Stomach smooth muscle (tissue), 2 donors: ENCODE measurements at regions not wholly inside any gene's neighbourhood (a gene's known extent, or its start where the extent isn't known, plus 50 kb on each side); places are given as distances from the start of the nearest gene placed in this dataset.
"Not testable (repeated sequence)": the region's sequence is repeated elsewhere in the genome, so short reads cannot be mapped to it uniquely, and the experiment has no call there.

Experiments used
- H3K27ac ChIP-seq: one replicate; pipeline ENCODE4 v1.7.0; 2013; ENCODE audit warnings: mild to moderate bottlenecking, low read length, inconsistent platforms
- H3K27me3 ChIP-seq, 2 donors: one replicate each; pipeline ENCODE4 v1.7.0; 2013; ENCODE audit warnings: low read length in 2 of 2; ENCODE audit not compliant: insufficient read depth in 2 of 2, control insufficient read depth in 1 of 2
- H3K36me3 ChIP-seq, 2 donors: one replicate each; pipeline ENCODE4 v1.7.0; 2013; ENCODE audit warnings: low read length in 2 of 2; ENCODE audit not compliant: control insufficient read depth in 2 of 2, insufficient read depth in 2 of 2
- H3K4me1 ChIP-seq: one replicate; pipeline ENCODE4 v1.7.0; 2013; ENCODE audit warnings: low read length; ENCODE audit not compliant: control insufficient read depth, insufficient read depth
- H3K4me3 ChIP-seq, 2 donors: one replicate each; pipeline ENCODE4 v1.7.0; 2013; ENCODE audit warnings: low read length in 2 of 2
- H3K9ac ChIP-seq, 2 donors: one replicate each; pipeline ENCODE4 v1.7.0; 2013; ENCODE audit warnings: low read length in 2 of 2, mild to moderate bottlenecking in 1 of 2
- H3K9me3 ChIP-seq, 2 donors: one replicate each; pipeline ENCODE4 v1.7.0; 2013; ENCODE audit warnings: low read length in 2 of 2; ENCODE audit not compliant: control insufficient read depth in 2 of 2
- donor health status: healthy.
- donor health status: Pancreatic carcinoma.

GRCh38 chr2:16393500-16394071, 272.0 kb downstream of the CYRIA start:
- Histone ChIP-seq H3K9ac (no peak overlapping the region), H3K36me3 (no peaks in the 10 kb centered on the region), H3K4me1 (no peaks in the 10 kb centered on the region), H3K9me3 (no peaks in the 10 kb centered on the region), H3K27me3 (no peaks in the 10 kb centered on the region), H3K27ac (no peak overlapping the region), H3K4me3 (no peak overlapping the region)

DNA sequence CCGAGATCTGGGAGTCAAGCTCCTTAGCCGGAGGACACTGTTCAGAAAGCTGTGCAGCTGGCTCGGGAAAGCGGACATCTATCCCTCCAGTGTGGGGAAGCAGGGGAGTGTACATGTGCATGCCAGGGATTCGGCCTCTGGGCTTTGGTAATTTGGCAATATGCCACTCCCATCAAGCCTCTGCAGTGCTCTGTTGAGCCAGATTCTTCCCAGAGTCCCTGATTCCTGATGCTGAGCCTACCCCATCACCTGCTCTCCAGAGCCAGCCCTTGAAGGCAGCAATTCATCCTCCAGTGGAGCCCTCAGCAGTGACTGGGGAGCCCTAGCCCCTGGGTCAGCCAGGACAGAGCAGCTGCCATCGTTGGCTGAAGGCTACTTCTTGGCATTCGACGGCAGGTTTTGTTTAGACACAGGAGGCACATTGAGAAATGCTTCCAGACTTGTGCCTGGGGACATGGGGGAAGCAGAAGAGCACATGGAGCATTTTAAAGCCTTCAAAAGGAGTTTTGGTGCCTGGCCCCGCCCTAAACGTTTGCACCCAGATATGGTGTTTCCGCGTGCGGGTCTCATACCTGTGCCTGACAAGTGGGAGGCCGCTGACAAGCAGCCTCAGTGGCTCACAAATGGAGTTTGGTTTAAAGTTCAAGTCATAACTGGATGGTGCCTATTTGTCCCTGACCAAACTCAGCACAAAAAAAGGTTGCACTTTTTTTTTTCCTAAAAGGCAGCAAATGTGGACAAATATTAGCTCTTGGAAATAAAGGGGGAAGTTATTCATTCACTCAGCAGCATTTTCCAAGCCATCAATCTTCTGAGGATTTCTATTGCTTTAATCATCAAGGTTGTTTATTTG, 272.8 kb downstream of the CYRIA start:
- no peaks in the 10 kb centered on the region for H3K27me3 ChIP-seq
- H3K27ac ChIP-seq, result no peak overlapping the region
- H3K4me3 ChIP-seq, result no peak overlapping the region
- H3K9ac ChIP-seq, result no peak overlapping the region
- no peaks in the 10 kb centered on the region for H3K4me1 ChIP-seq
- no peaks in the 10 kb centered on the region for H3K9me3 ChIP-seq
- H3K36me3 ChIP-seq, result no peaks in the 10 kb centered on the region

DNA sequence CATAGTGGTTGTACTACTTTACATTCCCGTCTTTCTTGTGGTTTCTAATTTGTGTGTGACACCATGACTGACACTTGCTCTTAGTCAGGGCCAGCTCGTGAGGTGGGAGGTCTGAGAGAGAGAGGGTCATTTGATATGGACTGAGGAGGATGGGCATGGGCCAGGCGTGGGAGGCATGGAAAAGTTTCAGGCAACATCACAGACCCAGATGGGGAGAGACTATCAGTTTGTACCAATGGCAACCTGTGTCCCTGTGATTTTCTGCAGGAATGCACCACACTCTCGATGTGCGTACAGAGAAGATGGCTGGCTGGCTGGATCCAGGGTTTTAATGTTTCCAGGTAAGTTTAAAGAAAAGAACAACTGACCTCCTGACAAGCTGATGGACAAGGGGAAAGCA, 273.6 kb downstream of the CYRIA start:
- Histone ChIP-seq H3K4me1 (no peaks in the 10 kb centered on the region), H3K9ac (no peak overlapping the region), H3K27ac (no peak overlapping the region), H3K4me3 (no peak overlapping the region), H3K9me3 (no peaks in the 10 kb centered on the region), H3K36me3 (no peaks in the 10 kb centered on the region), H3K27me3 (no peaks in the 10 kb centered on the region)

GRCh38 chr2:16390561-16390960, 275.1 kb downstream of the CYRIA start:
- Histone ChIP-seq H3K4me1 (no peaks in the 10 kb centered on the region), H3K27me3 (no peaks in the 10 kb centered on the region), H3K9me3 (no peaks in the 10 kb centered on the region), H3K27ac (no peak overlapping the region), H3K9ac (no peak overlapping the region), H3K36me3 (no peaks in the 10 kb centered on the region), H3K4me3 (no peak overlapping the region)

- Histone ChIP-seq H3K4me3 (no peak overlapping the region), H3K4me1 (no peaks in the 10 kb centered on the region), H3K9me3 (no peaks in the 10 kb centered on the region), H3K36me3 (no peaks in the 10 kb centered on the region), H3K27ac (no peak overlapping the region), H3K9ac (no peak overlapping the region), H3K27me3 (no peaks in the 10 kb centered on the region)
Observed at GRCh38 chr2:16389611-16390010, 276.0 kb downstream of the CYRIA start.

GRCh38 chr2:16388199-16388830, 277.3 kb downstream of the CYRIA start:
- not testable (repeated sequence) for H3K36me3 ChIP-seq, H3K4me3 ChIP-seq, H3K4me1 ChIP-seq, H3K9me3 ChIP-seq, H3K9ac ChIP-seq, H3K27ac ChIP-seq, H3K27me3 ChIP-seq

GRCh38 chr2:16387461-16387984, 278.1 kb downstream of the CYRIA start:
- Histone ChIP-seq H3K27me3 (no peaks in the 10 kb centered on the region), H3K4me3 (no peak overlapping the region), H3K9ac (no peak overlapping the region), H3K36me3 (no peaks in the 10 kb centered on the region), H3K4me1 (no peaks in the 10 kb centered on the region), H3K9me3 (no peaks in the 10 kb centered on the region), H3K27ac (no peak overlapping the region)

GRCh38 chr2:16386431-16386830, 279.2 kb downstream of the CYRIA start:
- no peaks in the 10 kb centered on the region for H3K9me3 ChIP-seq
- H3K4me3 ChIP-seq, result no peak overlapping the region
- H3K27me3 ChIP-seq, result no peaks in the 10 kb centered on the region
- no peak overlapping the region for H3K9ac ChIP-seq
- no peaks in the 10 kb centered on the region for H3K4me1 ChIP-seq
- no peaks in the 10 kb centered on the region for H3K36me3 ChIP-seq
- no peak overlapping the region for H3K27ac ChIP-seq

DNA sequence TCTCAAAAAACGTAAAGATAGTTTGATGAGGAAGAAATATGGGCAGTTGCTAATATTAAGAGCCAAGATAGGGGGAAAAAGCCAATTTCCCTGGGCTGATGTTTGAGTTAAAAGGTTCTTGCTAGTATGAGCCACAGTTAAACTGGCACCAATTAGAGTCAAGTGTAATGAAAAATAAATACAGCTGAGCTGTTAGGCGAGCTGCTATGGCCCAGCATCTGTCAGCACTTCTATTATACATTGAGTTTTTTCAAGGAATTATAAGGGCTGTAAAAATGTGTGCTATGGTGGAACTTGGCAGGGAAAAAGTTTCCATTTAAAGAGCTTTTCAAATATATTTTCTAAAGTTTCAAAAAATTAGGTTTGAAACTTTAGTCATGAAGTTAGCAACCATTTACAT, 279.6 kb downstream of the CYRIA start:
- Histone ChIP-seq H3K27me3 (no peaks in the 10 kb centered on the region), H3K9me3 (no peaks in the 10 kb centered on the region), H3K9ac (no peak overlapping the region), H3K4me3 (no peak overlapping the region), H3K4me1 (no peaks in the 10 kb centered on the region), H3K36me3 (no peaks in the 10 kb centered on the region), H3K27ac (no peak overlapping the region)

- no peaks in the 10 kb centered on the region for H3K4me1 ChIP-seq
- no peaks in the 10 kb centered on the region for H3K27me3 ChIP-seq
- no peaks in the 10 kb centered on the region for H3K36me3 ChIP-seq
- no peaks in the 10 kb centered on the region for H3K9me3 ChIP-seq
- no peak overlapping the region for H3K27ac ChIP-seq
- H3K4me3 ChIP-seq, result no peak overlapping the region
- H3K9ac ChIP-seq, result no peak overlapping the region
Observed at GRCh38 chr2:16385341-16385740, 280.3 kb downstream of the CYRIA start.

DNA sequence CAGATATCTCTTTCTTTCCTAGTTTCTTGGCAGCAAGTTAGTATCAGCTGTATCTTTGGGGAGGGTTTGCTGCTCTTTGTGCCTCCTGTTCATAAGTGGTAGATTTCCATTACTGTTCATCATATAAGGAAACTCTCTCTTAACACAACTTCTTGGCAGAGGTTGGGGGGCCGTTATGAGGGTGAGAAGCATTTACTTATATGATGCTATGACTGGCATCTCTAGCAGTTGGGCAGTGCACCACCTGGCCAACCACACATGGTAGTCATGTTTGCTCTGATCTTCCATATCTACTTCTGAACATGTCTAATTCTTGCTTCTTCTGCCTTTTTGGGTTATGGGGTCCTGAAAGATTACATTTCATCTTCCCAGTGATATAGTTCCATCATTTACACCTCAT, 282.2 kb downstream of the CYRIA start:
- Histone ChIP-seq H3K4me3 (no peak overlapping the region), H3K27ac (no peak overlapping the region), H3K9ac (no peak overlapping the region), H3K36me3 (no peaks in the 10 kb centered on the region), H3K9me3 (no peaks in the 10 kb centered on the region), H3K4me1 (no peaks in the 10 kb centered on the region), H3K27me3 (no peaks in the 10 kb centered on the region)
